Neural progenitor cell (in vitro differentiated cells): ENCODE measurements at regions not wholly inside any gene's neighbourhood (a gene's known extent, or its start where the extent isn't known, plus 50 kb on each side); places are given as distances from the start of the nearest gene placed in this dataset.

Source experiments
- DNase-seq: peaks from one replicate; pipeline ENCODE4 v3.0.0-alpha.2; 2016; ENCODE audit warnings: low spot score
- H2AFZ ChIP-seq: fragments of 200-600 bp; sonication (generic); replicated peaks from 2 replicates; pipeline ENCODE4 v1.6.1; 2016; ENCODE audit warnings: antibody characterized with exemption
- H3F3A ChIP-seq: fragments of 200-600 bp; sonication (generic); 2 replicates; pipeline ENCODE4 v1.6.1; 2016; ENCODE audit warnings: antibody characterized with exemption, low read depth
- H3K27ac ChIP-seq: fragments of 200-600 bp; sonication (generic); 2 replicates; pipeline ENCODE4 v1.5.1; 2016; ENCODE audit warnings: mild to moderate bottlenecking
- H3K27me3 ChIP-seq: fragments of 200-600 bp; sonication (generic); 2 replicates; pipeline ENCODE4 v1.6.1; 2016; ENCODE audit warnings: mild to moderate bottlenecking, moderate library complexity
- H3K36me3 ChIP-seq: fragments of 200-600 bp; sonication (generic); 2 replicates; pipeline ENCODE4 v1.5.1; 2016
- H3K4me1 ChIP-seq: fragments of 200-600 bp; sonication (generic); 2 replicates; pipeline ENCODE4 v1.6.1; 2016; ENCODE audit warnings: mixed run types
- H3K4me2 ChIP-seq: fragments of 200-600 bp; sonication (generic); 2 replicates; pipeline ENCODE4 v1.6.1; 2016
- H3K4me3 ChIP-seq: fragments of 200-600 bp; sonication (generic); 2 replicates; pipeline ENCODE4 v1.5.1; 2016
- H3K79me2 ChIP-seq: fragments of 200-600 bp; sonication (generic); 2 replicates; pipeline ENCODE4 v1.6.1; 2016; ENCODE audit warnings: low read depth
- H3K9ac ChIP-seq: fragments of 200-600 bp; sonication (generic); 2 replicates; pipeline ENCODE4 v1.6.1; 2016
- H3K9me3 ChIP-seq: fragments of 200-600 bp; sonication (generic); 2 replicates; pipeline ENCODE4 v1.5.1; 2016; ENCODE audit warnings: low read depth
- H4K20me1 ChIP-seq: fragments of 200-600 bp; sonication (generic); 2 replicates; pipeline ENCODE4 v1.6.1; 2016; ENCODE audit warnings: low read depth
- H3K27ac Mint-ChIP-seq: 3 replicates; pipeline ENCODE4 v1.8.0; 2021; ENCODE audit warnings: mixed read lengths
- H3K27me3 Mint-ChIP-seq: 2 replicates; pipeline ENCODE4 v1.8.0; 2022; ENCODE audit warnings: low read depth, mild to moderate bottlenecking, inconsistent platforms, moderate library complexity, mixed read lengths; ENCODE audit not compliant: insufficient read depth
- H3K36me3 Mint-ChIP-seq: 3 replicates; pipeline ENCODE4 v1.8.0; 2021; ENCODE audit warnings: mixed read lengths
- H3K4me1 Mint-ChIP-seq: 3 replicates; pipeline ENCODE4 v1.8.0; 2021; ENCODE audit warnings: mixed read lengths
- H3K4me3 Mint-ChIP-seq: 3 replicates; pipeline ENCODE4 v1.8.0; 2021; ENCODE audit warnings: mild to moderate bottlenecking, moderate library complexity, mixed read lengths
- H3K9me3 Mint-ChIP-seq: 3 replicates; pipeline ENCODE4 v1.8.0; 2020; ENCODE audit warnings: mixed read lengths
- EZH2 ChIP-seq: fragments of 200-600 bp; sonication (generic); IDR thresholded peaks from 2 replicates; pipeline ENCODE4 v1.6.1; 2017; ENCODE audit warnings: antibody characterized with exemption, mild to moderate bottlenecking, moderate library complexity
- EZH2phosphoT487 ChIP-seq: fragments of 200-600 bp; sonication (generic); IDR thresholded peaks from 2 replicates; pipeline ENCODE4 v1.6.1; 2017; ENCODE audit warnings: antibody characterized with exemption
- TF ChIP-seq, protein P1 (sequence below): fragments of 200-600 bp; sonication (generic); IDR thresholded peaks from 2 replicates; pipeline ENCODE4 v1.5.1; 2017; ENCODE audit warnings: antibody characterized with exemption, mild to moderate bottlenecking

DNA sequence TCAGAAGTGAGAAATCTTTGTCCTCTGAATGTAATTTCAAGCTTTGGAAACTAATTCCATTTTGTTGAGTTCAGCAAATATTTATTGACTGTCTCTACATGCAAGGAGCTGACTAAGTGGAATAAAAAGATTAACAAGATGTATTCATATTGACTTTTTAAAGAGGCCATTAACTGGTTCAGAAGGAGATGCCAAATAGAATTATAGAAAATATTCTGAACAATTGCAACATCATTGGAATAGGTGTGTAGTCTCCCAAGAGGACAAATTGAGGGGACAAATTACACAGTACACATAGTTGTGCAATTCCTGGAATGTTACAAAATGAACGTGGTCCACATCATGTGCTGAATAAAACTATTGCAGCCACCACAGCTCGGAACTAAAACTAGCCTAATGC is 224.2 kb downstream of the NPR3 start:
- no peaks in the 10 kb centered on the region for H3K36me3 ChIP-seq
- no peaks in the 10 kb centered on the region for H3K9me3 Mint-ChIP-seq
- H3K4me3 ChIP-seq = no peak overlapping the region
- H3K9me3 ChIP-seq = no peaks in the 10 kb centered on the region
- peaks cover 4% of the 10 kb centered on the region for H3K27me3 Mint-ChIP-seq
- TF ChIP-seq EZH2phosphoT487 (no peak), EZH2 (no peak)
- TF ChIP-seq, protein P1, sequence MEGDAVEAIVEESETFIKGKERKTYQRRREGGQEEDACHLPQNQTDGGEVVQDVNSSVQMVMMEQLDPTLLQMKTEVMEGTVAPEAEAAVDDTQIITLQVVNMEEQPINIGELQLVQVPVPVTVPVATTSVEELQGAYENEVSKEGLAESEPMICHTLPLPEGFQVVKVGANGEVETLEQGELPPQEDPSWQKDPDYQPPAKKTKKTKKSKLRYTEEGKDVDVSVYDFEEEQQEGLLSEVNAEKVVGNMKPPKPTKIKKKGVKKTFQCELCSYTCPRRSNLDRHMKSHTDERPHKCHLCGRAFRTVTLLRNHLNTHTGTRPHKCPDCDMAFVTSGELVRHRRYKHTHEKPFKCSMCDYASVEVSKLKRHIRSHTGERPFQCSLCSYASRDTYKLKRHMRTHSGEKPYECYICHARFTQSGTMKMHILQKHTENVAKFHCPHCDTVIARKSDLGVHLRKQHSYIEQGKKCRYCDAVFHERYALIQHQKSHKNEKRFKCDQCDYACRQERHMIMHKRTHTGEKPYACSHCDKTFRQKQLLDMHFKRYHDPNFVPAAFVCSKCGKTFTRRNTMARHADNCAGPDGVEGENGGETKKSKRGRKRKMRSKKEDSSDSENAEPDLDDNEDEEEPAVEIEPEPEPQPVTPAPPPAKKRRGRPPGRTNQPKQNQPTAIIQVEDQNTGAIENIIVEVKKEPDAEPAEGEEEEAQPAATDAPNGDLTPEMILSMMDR = no peak
- H3K4me3 Mint-ChIP-seq = no peak overlapping the region
- no peaks in the 10 kb centered on the region for H4K20me1 ChIP-seq
- H3K27ac ChIP-seq = no peak overlapping the region
- H2AFZ ChIP-seq = no peak overlapping the region
- no peaks in the 10 kb centered on the region for H3K36me3 Mint-ChIP-seq
- no peak for DNase-seq
- H3K4me2 ChIP-seq = no peak overlapping the region
- no peaks in the 10 kb centered on the region for H3K27me3 ChIP-seq
- H3F3A ChIP-seq = no peaks in the 10 kb centered on the region
- no peaks in the 10 kb centered on the region for H3K4me1 ChIP-seq
- H3K4me1 Mint-ChIP-seq = no peaks in the 10 kb centered on the region
- H3K27ac Mint-ChIP-seq = no peak overlapping the region
- H3K79me2 ChIP-seq = no peaks in the 10 kb centered on the region
- no peak overlapping the region for H3K9ac ChIP-seq

DNA sequence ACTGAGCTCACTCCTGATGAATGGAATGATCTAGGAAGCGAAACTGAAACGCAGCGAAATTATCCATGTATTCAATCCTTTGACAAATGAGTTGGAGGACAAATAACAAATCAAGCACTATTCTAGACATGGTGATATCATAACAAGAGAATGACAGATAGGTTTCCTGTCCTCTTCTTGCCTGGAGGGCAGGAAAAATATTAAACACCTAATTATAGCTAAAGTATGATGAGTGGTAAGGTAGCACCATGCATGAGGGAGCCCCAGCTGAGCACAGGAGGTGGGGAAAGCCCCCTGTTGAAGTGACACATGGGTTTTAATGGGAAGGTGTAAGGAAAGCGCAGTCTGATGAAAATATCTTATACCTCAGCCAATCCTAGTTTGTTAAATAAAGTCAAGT is 225.2 kb downstream of the NPR3 start:
- Mint-ChIP-seq H3K4me1 (no peaks in the 10 kb centered on the region), H3K27me3 (peaks cover 4% of the 10 kb centered on the region), H3K27ac (no peak overlapping the region), H3K9me3 (no peaks in the 10 kb centered on the region), H3K4me3 (no peak overlapping the region), H3K36me3 (no peaks in the 10 kb centered on the region)
- Histone ChIP-seq H3K4me2 (no peak overlapping the region), H2AFZ (no peak overlapping the region), H4K20me1 (no peaks in the 10 kb centered on the region), H3K36me3 (no peaks in the 10 kb centered on the region), H3K4me3 (no peak overlapping the region), H3K4me1 (no peaks in the 10 kb centered on the region), H3K79me2 (no peaks in the 10 kb centered on the region), H3K9ac (no peak overlapping the region), H3K9me3 (no peaks in the 10 kb centered on the region), H3K27ac (no peak overlapping the region), H3K27me3 (no peaks in the 10 kb centered on the region), H3F3A (no peaks in the 10 kb centered on the region)
- TF ChIP-seq, protein P1 = no peak
- no peak for TF ChIP-seq EZH2phosphoT487
- no peak for TF ChIP-seq EZH2
- DNase-seq = no peak

DNA sequence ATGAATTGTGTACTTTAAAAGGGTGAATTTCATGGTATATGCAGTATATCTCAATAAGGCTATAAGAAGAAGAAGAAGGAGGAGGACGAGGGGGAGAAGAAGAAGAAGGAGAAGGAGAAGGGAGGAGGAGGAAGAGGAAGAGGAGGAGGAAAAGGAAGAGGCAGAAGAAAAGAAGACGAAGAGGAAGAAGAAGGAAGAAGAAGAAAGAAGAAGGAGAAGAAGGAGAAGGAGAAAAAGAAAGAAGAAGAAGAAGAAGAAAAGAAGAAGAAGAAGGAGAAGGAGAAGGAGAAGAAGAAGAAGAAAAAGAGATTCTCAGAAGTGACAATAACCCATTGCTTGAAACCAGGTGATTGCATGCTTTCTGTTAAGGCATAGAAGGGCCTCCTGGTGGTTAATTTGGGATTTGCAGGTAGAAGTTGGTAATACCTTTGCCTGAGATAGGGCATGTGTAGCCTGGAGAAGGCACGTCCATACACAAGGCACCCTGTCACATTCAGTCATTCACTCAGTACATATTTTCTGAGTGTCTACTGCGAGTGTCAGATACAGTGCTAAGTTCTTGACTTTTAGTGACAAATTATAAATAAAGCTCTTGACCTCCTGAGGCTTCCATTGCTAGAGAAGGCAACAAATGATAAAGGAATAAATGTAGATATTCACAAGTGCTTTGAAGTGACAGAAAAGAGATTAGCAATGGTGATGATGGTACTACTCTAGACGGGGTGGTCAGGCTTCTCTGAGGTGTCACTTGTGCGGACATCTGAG is 231.3 kb downstream of the NPR3 start:
- no peak overlapping the region for H3K27ac ChIP-seq
- Mint-ChIP-seq H3K4me1 (no peaks in the 10 kb centered on the region), H3K27ac (no peak overlapping the region), H3K27me3 (no peaks in the 10 kb centered on the region), H3K4me3 (no peak overlapping the region), H3K9me3 (no peaks in the 10 kb centered on the region), H3K36me3 (no peaks in the 10 kb centered on the region)
- no peaks in the 10 kb centered on the region for H3K79me2 ChIP-seq
- no peaks in the 10 kb centered on the region for H4K20me1 ChIP-seq
- H3K4me2 ChIP-seq = no peak overlapping the region
- no peak overlapping the region for H3K9ac ChIP-seq
- no peaks in the 10 kb centered on the region for H3K36me3 ChIP-seq
- H3K27me3 ChIP-seq = no peaks in the 10 kb centered on the region
- no peak overlapping the region for H2AFZ ChIP-seq
- no peak overlapping the region for H3K4me3 ChIP-seq
- no peaks in the 10 kb centered on the region for H3F3A ChIP-seq
- H3K9me3 ChIP-seq = no peaks in the 10 kb centered on the region
- DNase-seq = peak; percentile 44
- no peaks in the 10 kb centered on the region for H3K4me1 ChIP-seq
- TF ChIP-seq, protein P1 = peak; percentile 51
- no peak for TF ChIP-seq EZH2phosphoT487
